ENCODE measurements at regions not wholly inside any gene's neighbourhood (a gene's known extent, or its start where the extent isn't known, plus 50 kb on each side); places are given as distances from the start of the nearest gene placed in this dataset.

GRCh38 chr16:60087530-60087929, 1353.4 kb upstream of the GOT2 start:
- ChIA-PET CTCF (ENCODE audit: low intra/inter-chr PET ratio) (no interaction called here), POLR2A (no interaction called here)
- no peaks in the 10 kb centered on the region for H3K9me1 ChIP-seq (ENCODE audit: control insufficient read depth, insufficient read depth, low read length)
- H4K20me1 ChIP-seq (replicated peaks; ENCODE audit: control insufficient read depth, insufficient read depth, low read length): no peaks in the 10 kb centered on the region
- FAIRE-seq (no peak), ATAC-seq (no peak), DNase-seq (ENCODE audit: extremely low read depth in 1 of 4, low spot score in 3 of 4) (no peak)
- no peak overlapping the region for H3K27ac ChIP-seq (ENCODE audit: extremely low read depth, low read depth, low read length)
- H3K4me3 ChIP-seq: no peak overlapping the region
- H2AFZ ChIP-seq (ENCODE audit: low read depth, low read length): no peak overlapping the region
- no peak overlapping the region for H3K9ac ChIP-seq (ENCODE audit: insufficient read depth in 1 of 2, low read depth in 2 of 2, low read length in 2 of 2)
- H3K4me1 ChIP-seq (replicated peaks in 1 of 2; ENCODE audit: control insufficient read depth in 2 of 2, insufficient read depth in 2 of 2, low read length in 2 of 2): no peaks in the 10 kb centered on the region
- no peaks in the 10 kb centered on the region for H3K36me3 ChIP-seq (ENCODE audit: control insufficient read depth, insufficient read depth, low read length)
- H3K79me2 ChIP-seq (ENCODE audit: control insufficient read depth, insufficient read depth, low read length): no peaks in the 10 kb centered on the region
- no peaks in the 10 kb centered on the region for H3K27me3 ChIP-seq (ENCODE audit: control insufficient read depth in 2 of 2, insufficient read depth in 2 of 2, low read length in 2 of 2)
- no peak overlapping the region for H3K4me2 ChIP-seq (ENCODE audit: insufficient read depth, low read length)
- no TSS peak for BruUV-seq (replicated peaks)
- intact Hi-C loops (cut with micrococcal nuclease) (no loop called here), in situ Hi-C loops (cut with MboI) (no loop called here)
- no peaks in the 10 kb centered on the region for H3K9me3 ChIP-seq (replicated peaks; ENCODE audit: control insufficient read depth, insufficient read depth, low read depth, low read length)
- no peak for TF ChIP-seq ATF7 (IDR thresholded peaks at IDR 0.05)
- no peak for TF ChIP-seq ARID3A (IDR thresholded peaks at IDR 0.05; ENCODE audit: borderline replicate concordance, low read depth, low read length)
- TF ChIP-seq MLLT1 (IDR thresholded peaks at IDR 0.05): no peak
- no peak for TF ChIP-seq EWSR1 (IDR thresholded peaks at IDR 0.05; ENCODE audit: borderline replicate concordance, low read depth, partially characterized antibody)
- no peak for TF ChIP-seq MYBL2 (IDR thresholded peaks at IDR 0.05; ENCODE audit: low read depth)
- TF ChIP-seq MYBL2 (CRISPR knock-in tag; IDR thresholded peaks at IDR 0.05; ENCODE audit: borderline replicate concordance): no peak
- no peak for TF ChIP-seq COPS2 (conservative IDR thresholded peaks at IDR 0.05)
- TF ChIP-seq IRF1 (CRISPR knock-in tag; IDR thresholded peaks at IDR 0.05; ENCODE audit: borderline replicate concordance): no peak
- TF ChIP-seq NELFE (IDR thresholded peaks at IDR 0.05; ENCODE audit: insufficient read depth, insufficient read length): no peak
- no peak for TF ChIP-seq SMAD3 (CRISPR knock-in tag; conservative IDR thresholded peaks at IDR 0.05)
- TF ChIP-seq ZBTB33 (CRISPR knock-in tag; IDR thresholded peaks at IDR 0.05): no peak
- no peak for TF ChIP-seq ZNF282 (CRISPR knock-in tag; IDR thresholded peaks at IDR 0.05)
- no peak for TF ChIP-seq NFATC3 (IDR thresholded peaks at IDR 0.05)
- TF ChIP-seq USF1 (CRISPR knock-in tag; IDR thresholded peaks at IDR 0.05): no peak
- no peak for TF ChIP-seq HINFP (tag; conservative IDR thresholded peaks at IDR 0.05; ENCODE audit: low read depth)
